ENCODE measurements at regions not wholly inside any gene's neighbourhood (a gene's known extent, or its start where the extent isn't known, plus 50 kb on each side); places are given as distances from the start of the nearest gene placed in this dataset.

DNA sequence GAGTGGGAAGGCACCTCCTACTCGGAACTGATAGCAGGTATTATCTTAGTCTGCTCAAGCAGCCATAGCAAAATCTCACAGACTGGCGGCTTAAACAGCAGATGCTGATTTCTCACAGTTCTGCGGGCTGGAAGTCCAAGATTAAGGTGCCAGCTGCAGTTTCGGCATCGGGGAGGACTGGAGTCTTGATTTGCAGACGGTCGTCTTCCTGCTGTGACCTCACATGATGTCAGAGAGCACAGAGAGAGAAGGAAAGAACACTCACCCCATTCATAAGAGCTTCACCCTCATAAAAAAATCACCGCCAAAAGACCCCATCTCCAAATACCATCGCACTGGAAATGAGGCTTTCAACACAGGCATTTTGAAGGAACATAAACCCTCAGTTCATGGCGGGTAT, 216.5 kb upstream of the PITRM1 start:
- Histone ChIP-seq H3K9me3 (ENCODE audit: low read length) (no peaks in the 10 kb centered on the region), H3K9ac (ENCODE audit: low read length) (no peak overlapping the region), H2AFZ (ENCODE audit: low read length) (no peak overlapping the region), H3K4me2 (ENCODE audit: low read length) (no peak overlapping the region), H3K4me3 (ENCODE audit: low read depth, low read length, poor library complexity, severe bottlenecking) (no peak overlapping the region), H4K20me1 (ENCODE audit: insufficient read depth, low read length) (no peaks in the 10 kb centered on the region), H3K9me2 (ENCODE audit: low read depth, low read length) (no peaks in the 10 kb centered on the region), H3F3A (ENCODE audit: insufficient read depth, low read length) (no peaks in the 10 kb centered on the region), H3K79me2 (ENCODE audit: insufficient read depth, low read length) (no peaks in the 10 kb centered on the region), H3K27me3 (ENCODE audit: insufficient read depth, low read length) (0 out of 2 replicates have a peak, but pooled peaks cover 5% of the 10 kb centered on the region), H3K27ac (ENCODE audit: low read depth, low read length, poor library complexity, severe bottlenecking) (no peak overlapping the region), H3K36me3 (ENCODE audit: insufficient read depth, low read length) (no peaks in the 10 kb centered on the region), H3K4me1 (ENCODE audit: insufficient read depth, low read length, severe bottlenecking) (no peaks in the 10 kb centered on the region)
- TF ChIP-seq EZH2 (IDR thresholded peaks at IDR 0.05; ENCODE audit: borderline replicate concordance, low read length) (no peak), CTCF (IDR thresholded peaks at IDR 0.05; ENCODE audit: low read length) (no peak)

DNA sequence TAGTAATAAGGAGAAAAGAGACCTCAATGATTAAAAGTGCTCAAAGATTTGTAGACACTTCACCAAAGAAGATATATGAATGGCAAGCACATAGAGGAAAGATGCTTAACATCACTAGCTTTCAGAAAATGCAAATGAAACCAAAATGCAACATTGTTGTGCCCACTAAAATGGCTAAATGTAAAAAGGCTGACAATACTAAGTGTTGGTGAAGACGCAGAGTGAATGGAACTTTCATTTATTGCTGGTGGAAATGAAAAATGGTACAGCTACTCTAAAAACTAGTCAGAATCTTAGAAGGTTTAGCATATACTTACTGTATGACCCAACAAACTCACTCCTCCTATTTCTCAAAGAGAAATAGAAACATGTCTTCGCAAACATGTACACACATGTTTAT, 212.9 kb upstream of the PITRM1 start:
- no peaks in the 10 kb centered on the region for H3K4me1 ChIP-seq (ENCODE audit: insufficient read depth, low read length, severe bottlenecking)
- no peaks in the 10 kb centered on the region for H4K20me1 ChIP-seq (ENCODE audit: insufficient read depth, low read length)
- no peak overlapping the region for H2AFZ ChIP-seq (ENCODE audit: low read length)
- H3K4me2 ChIP-seq (ENCODE audit: low read length) = no peak overlapping the region
- H3K9me2 ChIP-seq (ENCODE audit: low read depth, low read length) = no peaks in the 10 kb centered on the region
- H3K79me2 ChIP-seq (ENCODE audit: insufficient read depth, low read length) = no peaks in the 10 kb centered on the region
- H3F3A ChIP-seq (ENCODE audit: insufficient read depth, low read length) = no peaks in the 10 kb centered on the region
- H3K36me3 ChIP-seq (ENCODE audit: insufficient read depth, low read length) = no peaks in the 10 kb centered on the region
- no peak overlapping the region for H3K9ac ChIP-seq (ENCODE audit: low read length)
- no peak overlapping the region for H3K27ac ChIP-seq (ENCODE audit: low read depth, low read length, poor library complexity, severe bottlenecking)
- no peak overlapping the region for H3K4me3 ChIP-seq (ENCODE audit: low read depth, low read length, poor library complexity, severe bottlenecking)
- H3K9me3 ChIP-seq (ENCODE audit: low read length) = no peaks in the 10 kb centered on the region
- TF ChIP-seq EZH2 (IDR thresholded peaks at IDR 0.05; ENCODE audit: borderline replicate concordance, low read length) = no peak
- no peak for TF ChIP-seq CTCF (IDR thresholded peaks at IDR 0.05; ENCODE audit: low read length)
- H3K27me3 ChIP-seq (ENCODE audit: insufficient read depth, low read length) = 0 out of 2 replicates have a peak, but pooled peaks cover 5% of the 10 kb centered on the region

DNA sequence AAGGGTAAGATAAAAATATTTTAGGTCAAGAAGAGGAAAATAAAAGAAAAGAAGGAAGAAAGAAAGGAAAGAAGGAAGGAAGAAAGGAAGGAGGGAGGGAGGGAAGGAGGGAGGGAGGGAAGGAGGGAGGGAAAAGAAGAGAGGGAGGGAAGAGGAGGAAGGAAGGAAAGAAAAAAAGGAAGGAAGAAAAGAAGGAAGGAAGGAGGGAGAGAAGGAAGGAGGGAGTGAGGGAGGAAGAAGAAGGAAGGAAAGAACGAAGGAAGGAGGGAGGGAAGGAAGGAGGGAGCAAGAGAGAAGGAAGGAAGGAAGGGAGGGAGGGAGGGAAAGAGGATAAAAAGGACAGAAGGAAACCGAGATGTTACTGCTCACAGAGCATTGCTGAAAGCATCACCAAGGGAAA, 209.5 kb upstream of the PITRM1 start:
- no peaks in the 10 kb centered on the region for H3F3A ChIP-seq (ENCODE audit: insufficient read depth, low read length)
- H4K20me1 ChIP-seq (ENCODE audit: insufficient read depth, low read length) = no peaks in the 10 kb centered on the region
- H3K27me3 ChIP-seq (ENCODE audit: insufficient read depth, low read length) = 0 out of 2 replicates have a peak, but pooled peaks cover 5% of the 10 kb centered on the region
- no peak overlapping the region for H3K27ac ChIP-seq (ENCODE audit: low read depth, low read length, poor library complexity, severe bottlenecking)
- TF ChIP-seq CTCF (IDR thresholded peaks at IDR 0.05; ENCODE audit: low read length) (no peak), EZH2 (IDR thresholded peaks at IDR 0.05; ENCODE audit: borderline replicate concordance, low read length) (no peak)
- no peak overlapping the region for H3K4me3 ChIP-seq (ENCODE audit: low read depth, low read length, poor library complexity, severe bottlenecking)
- no peak overlapping the region for H2AFZ ChIP-seq (ENCODE audit: low read length)
- H3K4me1 ChIP-seq (ENCODE audit: insufficient read depth, low read length, severe bottlenecking) = no peaks in the 10 kb centered on the region
- H3K79me2 ChIP-seq (ENCODE audit: insufficient read depth, low read length) = no peaks in the 10 kb centered on the region
- H3K9ac ChIP-seq (ENCODE audit: low read length) = no peak overlapping the region
- H3K36me3 ChIP-seq (ENCODE audit: insufficient read depth, low read length) = no peaks in the 10 kb centered on the region
- H3K9me2 ChIP-seq (ENCODE audit: low read depth, low read length) = no peaks in the 10 kb centered on the region
- H3K9me3 ChIP-seq (ENCODE audit: low read length) = no peaks in the 10 kb centered on the region
- no peak overlapping the region for H3K4me2 ChIP-seq (ENCODE audit: low read length)
